ENCODE measurements at regions not wholly inside any gene's neighbourhood (a gene's known extent, or its start where the extent isn't known, plus 50 kb on each side); places are given as distances from the start of the nearest gene placed in this dataset.

- FAIRE-seq (no peak), DNase-seq (ENCODE audit: low read depth) (no peak)
- TF ChIP-seq CTCF (IDR thresholded peaks at IDR 0.05; ENCODE audit: insufficient read depth, low read length, severe bottlenecking), result no peak
- H3K36me3 ChIP-seq (ENCODE audit: control insufficient read depth, insufficient read depth, low read length), result no peaks in the 10 kb centered on the region
- H3K4me3 ChIP-seq (ENCODE audit: low read depth, low read length), result no peak overlapping the region
- no peaks in the 10 kb centered on the region for H3K27me3 ChIP-seq (ENCODE audit: control insufficient read depth, insufficient read depth, low read length)
These were observed 1009.4 kb upstream of the TSPY4 start for GRCh38 chrY:8327708-8328354.

GRCh38 chrY:8329431-8329830 is 1007.8 kb upstream of the TSPY4 start:
- DNase-seq (ENCODE audit: low read depth) (no peak), FAIRE-seq (no peak)
- H3K36me3 ChIP-seq (ENCODE audit: control insufficient read depth, insufficient read depth, low read length), result no peaks in the 10 kb centered on the region
- no peak overlapping the region for H3K4me3 ChIP-seq (ENCODE audit: low read depth, low read length)
- no peak for TF ChIP-seq CTCF (IDR thresholded peaks at IDR 0.05; ENCODE audit: insufficient read depth, low read length, severe bottlenecking)
- no peaks in the 10 kb centered on the region for H3K27me3 ChIP-seq (ENCODE audit: control insufficient read depth, insufficient read depth, low read length)

GRCh38 chrY:8329929-8330328 is 1007.3 kb upstream of the TSPY4 start:
- Histone ChIP-seq H3K4me3 (ENCODE audit: low read depth, low read length) (no peak overlapping the region), H3K36me3 (ENCODE audit: control insufficient read depth, insufficient read depth, low read length) (no peaks in the 10 kb centered on the region), H3K27me3 (ENCODE audit: control insufficient read depth, insufficient read depth, low read length) (no peaks in the 10 kb centered on the region)
- DNase-seq (ENCODE audit: low read depth) (no peak), FAIRE-seq (no peak)
- no peak for TF ChIP-seq CTCF (IDR thresholded peaks at IDR 0.05; ENCODE audit: insufficient read depth, low read length, severe bottlenecking)

GRCh38 chrY:8333328-8333727 is 1003.9 kb upstream of the TSPY4 start:
- Histone ChIP-seq H3K27me3 (ENCODE audit: control insufficient read depth, insufficient read depth, low read length) (no peaks in the 10 kb centered on the region), H3K4me3 (ENCODE audit: low read depth, low read length) (no peak overlapping the region), H3K36me3 (ENCODE audit: control insufficient read depth, insufficient read depth, low read length) (no peaks in the 10 kb centered on the region)
- FAIRE-seq, result no peak
- peak; percentile 32 for DNase-seq (ENCODE audit: low read depth)
- no peak for TF ChIP-seq CTCF (IDR thresholded peaks at IDR 0.05; ENCODE audit: insufficient read depth, low read length, severe bottlenecking)

GRCh38 chrY:8335299-8335835 is 1001.9 kb upstream of the TSPY4 start:
- H3K27me3 ChIP-seq (ENCODE audit: control insufficient read depth, insufficient read depth, low read length), result no peaks in the 10 kb centered on the region
- peak; percentile 45 for DNase-seq (ENCODE audit: low read depth)
- H3K36me3 ChIP-seq (ENCODE audit: control insufficient read depth, insufficient read depth, low read length), result no peaks in the 10 kb centered on the region
- TF ChIP-seq CTCF (IDR thresholded peaks at IDR 0.05; ENCODE audit: insufficient read depth, low read length, severe bottlenecking), result no peak
- FAIRE-seq, result no peak
- no peak overlapping the region for H3K4me3 ChIP-seq (ENCODE audit: low read depth, low read length)

Data from bronchial epithelial cell (primary cell).